Amniotic epithelial cell (primary cell): ENCODE measurements at regions not wholly inside any gene's neighbourhood (a gene's known extent, or its start where the extent isn't known, plus 50 kb on each side); places are given as distances from the start of the nearest gene placed in this dataset.

Source experiments
- DNase-seq: peaks from one replicate; pipeline ENCODE4 v3.0.0-alpha.2; 2010; ENCODE audit warnings: low read depth

- no peak for DNase-seq
Measured at GRCh38 chr9:13396418-13396817, 116.9 kb upstream of the MPDZ start.

- DNase-seq: peak; percentile 78
Measured at GRCh38 chr9:13395156-13395555, 115.7 kb upstream of the MPDZ start.

- peak; percentile 45 for DNase-seq
Measured at GRCh38 chr9:13388157-13388556, 108.7 kb upstream of the MPDZ start.

- no peak for DNase-seq
Measured at GRCh38 chr9:13387734-13388067, 108.2 kb upstream of the MPDZ start.

GRCh38 chr9:13386935-13387733 is 107.6 kb upstream of the MPDZ start:
- DNase-seq: peak; percentile 98

GRCh38 chr9:13386316-13386715 is 106.8 kb upstream of the MPDZ start:
- no peak for DNase-seq

GRCh38 chr9:13383855-13384254 is 104.4 kb upstream of the MPDZ start:
- no peak for DNase-seq

GRCh38 chr9:13383216-13383615 is 103.7 kb upstream of the MPDZ start:
- DNase-seq: no peak

- no peak for DNase-seq
Measured at GRCh38 chr9:13382595-13382994, 103.1 kb upstream of the MPDZ start.

- DNase-seq: no peak
Measured at GRCh38 chr9:13380903-13381302, 101.4 kb upstream of the MPDZ start.

- DNase-seq: peak; percentile 79
Measured at GRCh38 chr9:13378154-13378553, 98.7 kb upstream of the MPDZ start.

- DNase-seq: no peak
Measured at GRCh38 chr9:13377171-13377925, 97.9 kb upstream of the MPDZ start.

GRCh38 chr9:13372510-13372909 is 93.0 kb upstream of the MPDZ start:
- no peak for DNase-seq

GRCh38 chr9:13369431-13369830 is 89.9 kb upstream of the MPDZ start:
- no peak for DNase-seq

- DNase-seq: no peak
Measured at GRCh38 chr9:13367784-13368183, 88.3 kb upstream of the MPDZ start.

- DNase-seq: peak; percentile 36
Measured at GRCh38 chr9:13364271-13365000, 84.9 kb upstream of the MPDZ start.

- no peak for DNase-seq
Measured at GRCh38 chr9:13361076-13361475, 81.6 kb upstream of the MPDZ start.

GRCh38 chr9:13360188-13360587 is 80.7 kb upstream of the MPDZ start:
- DNase-seq: no peak

GRCh38 chr9:13358128-13358527 is 78.6 kb upstream of the MPDZ start:
- DNase-seq: peak; percentile 74

GRCh38 chr9:13354733-13355132 is 75.2 kb upstream of the MPDZ start:
- DNase-seq: no peak

- DNase-seq: no peak
Measured at GRCh38 chr9:13352451-13352979, 73.0 kb upstream of the MPDZ start.

- peak; percentile 68 for DNase-seq
Measured at GRCh38 chr9:13351778-13352386, 72.4 kb upstream of the MPDZ start.
